SH-SY5Y (cell line): ENCODE measurements at regions not wholly inside any gene's neighbourhood (a gene's known extent, or its start where the extent isn't known, plus 50 kb on each side); places are given as distances from the start of the nearest gene placed in this dataset.

ENCODE experiments used
- GATA2 ChIP-seq: IDR thresholded peaks from 2 replicates; pipeline ENCODE4 v1.6.1; 2011; ENCODE audit warnings: mild to moderate bottlenecking, low read depth, low read length
- GATA3 ChIP-seq: IDR thresholded peaks from 2 replicates; pipeline ENCODE4 v1.6.1; 2011; ENCODE audit warnings: low read depth, mild to moderate bottlenecking, low read length, moderate library complexity

- TF ChIP-seq GATA2 = peak; percentile 62
- no peak for TF ChIP-seq GATA3
Measured at GRCh38 chr4:128583753-128584712, 225.5 kb upstream of the JADE1 start.
